Immature natural killer cell (primary cell): ENCODE measurements at regions not wholly inside any gene's neighbourhood (a gene's known extent, or its start where the extent isn't known, plus 50 kb on each side); places are given as distances from the start of the nearest gene placed in this dataset.
"Not testable (repeated sequence)": the region's sequence is repeated elsewhere in the genome, so short reads cannot be mapped to it uniquely, and the experiment has no call there.

Source experiments
- DNase-seq, 3 donors: peaks; one replicate each; pipeline ENCODE4 v3.0.0; 2022; ENCODE audit warnings: mixed read lengths in 1 of 3
- H3K27ac Mint-ChIP-seq, 6 donors: one replicate each; pipeline ENCODE4 v1.8.0; 2020; ENCODE audit warnings: mixed read lengths in 6 of 6, mild to moderate bottlenecking in 5 of 6, inconsistent platforms in 4 of 6, moderate library complexity in 3 of 6
- H3K27me3 Mint-ChIP-seq, 3 donors: one replicate each; pipeline ENCODE4 v1.8.0; 2020 to 2021; ENCODE audit warnings: low read depth in 3 of 3, mild to moderate bottlenecking in 3 of 3, mixed read lengths in 3 of 3, moderate library complexity in 3 of 3, inconsistent platforms in 1 of 3
- H3K36me3 Mint-ChIP-seq, 3 donors: one replicate each; pipeline ENCODE4 v1.8.0; 2020; ENCODE audit warnings: mixed read lengths in 3 of 3, inconsistent platforms in 2 of 3, mild to moderate bottlenecking in 2 of 3
- H3K4me1 Mint-ChIP-seq, 2 donors: one replicate each; pipeline ENCODE4 v1.8.0; 2020; ENCODE audit warnings: inconsistent platforms in 2 of 2, mild to moderate bottlenecking in 2 of 2, mixed read lengths in 2 of 2, moderate library complexity in 1 of 2
- H3K4me3 Mint-ChIP-seq, 5 donors: one replicate each; pipeline ENCODE4 v1.8.0; 2020; ENCODE audit warnings: mild to moderate bottlenecking in 5 of 5, mixed read lengths in 5 of 5, inconsistent platforms in 3 of 5, moderate library complexity in 3 of 5
- H3K9me3 Mint-ChIP-seq, 6 donors: one replicate each; pipeline ENCODE4 v1.8.0; 2020; ENCODE audit warnings: mild to moderate bottlenecking in 6 of 6, mixed read lengths in 6 of 6, inconsistent platforms in 4 of 6, moderate library complexity in 3 of 6

- H3K36me3 Mint-ChIP-seq: no peaks in the 10 kb centered on the region
- H3K27me3 Mint-ChIP-seq: peaks cover 0 to 4% (median 4%) of the 10 kb centered on the region in 3 donors
- peaks cover 0 to 5% (median 0%) of the 10 kb centered on the region in 6 donors for H3K9me3 Mint-ChIP-seq
- H3K27ac Mint-ChIP-seq: no peak overlapping the region
- no peak overlapping the region for H3K4me3 Mint-ChIP-seq
- no peak for DNase-seq
- H3K4me1 Mint-ChIP-seq: no peaks in the 10 kb centered on the region
Observed at GRCh38 chr2:33719067-33719466, 120.0 kb upstream of the FAM98A start.

GRCh38 chr2:33712674-33713073, 113.6 kb upstream of the FAM98A start:
- Mint-ChIP-seq H3K36me3 (no peaks in the 10 kb centered on the region), H3K27ac (no peak overlapping the region), H3K9me3 (peaks cover 0 to 5% (median 0%) of the 10 kb centered on the region in 6 donors), H3K4me3 (no peak overlapping the region), H3K27me3 (peaks cover 0 to 3% (median 0%) of the 10 kb centered on the region in 3 donors), H3K4me1 (no peaks in the 10 kb centered on the region)
- no peak for DNase-seq

GRCh38 chr2:33709951-33710350, 110.9 kb upstream of the FAM98A start:
- Mint-ChIP-seq H3K36me3 (no peaks in the 10 kb centered on the region), H3K4me3 (no peak overlapping the region), H3K4me1 (no peaks in the 10 kb centered on the region), H3K27me3 (peaks cover 0 to 2% (median 0%) of the 10 kb centered on the region in 3 donors), H3K27ac (peak overlapping the region in 1 of 6 donors; percentile 26), H3K9me3 (peaks cover 0 to 4% (median 0%) of the 10 kb centered on the region in 6 donors)
- no peak for DNase-seq

- H3K9me3 Mint-ChIP-seq: peaks cover 0 to 3% (median 0%) of the 10 kb centered on the region in 6 donors
- no peaks in the 10 kb centered on the region for H3K36me3 Mint-ChIP-seq
- H3K27me3 Mint-ChIP-seq: peaks cover 0 to 4% (median 0%) of the 10 kb centered on the region in 3 donors
- H3K4me3 Mint-ChIP-seq: no peak overlapping the region
- no peaks in the 10 kb centered on the region for H3K4me1 Mint-ChIP-seq
- DNase-seq: no peak
- no peak overlapping the region for H3K27ac Mint-ChIP-seq
Observed at GRCh38 chr2:33707312-33707711, 108.2 kb upstream of the FAM98A start.

GRCh38 chr2:33706410-33706809, 107.3 kb upstream of the FAM98A start:
- Mint-ChIP-seq H3K27me3 (peaks cover 0 to 5% (median 0%) of the 10 kb centered on the region in 3 donors), H3K36me3 (no peaks in the 10 kb centered on the region), H3K27ac (no peak overlapping the region), H3K4me1 (no peaks in the 10 kb centered on the region), H3K4me3 (no peak overlapping the region), H3K9me3 (peaks cover 0 to 3% (median 0%) of the 10 kb centered on the region in 6 donors)
- DNase-seq: no peak

- no peak for DNase-seq
- H3K9me3 Mint-ChIP-seq: peaks cover 0 to 3% (median 0%) of the 10 kb centered on the region in 6 donors
- H3K4me1 Mint-ChIP-seq: no peaks in the 10 kb centered on the region
- no peaks in the 10 kb centered on the region for H3K36me3 Mint-ChIP-seq
- H3K4me3 Mint-ChIP-seq: no peak overlapping the region
- peaks cover 0 to 5% (median 0%) of the 10 kb centered on the region in 3 donors for H3K27me3 Mint-ChIP-seq
- no peak overlapping the region for H3K27ac Mint-ChIP-seq
Observed at GRCh38 chr2:33704406-33704855, 105.3 kb upstream of the FAM98A start.

- no peaks in the 10 kb centered on the region for H3K4me1 Mint-ChIP-seq
- peaks cover 2 to 8% (median 3%) of the 10 kb centered on the region in 3 donors for H3K27me3 Mint-ChIP-seq
- H3K4me3 Mint-ChIP-seq: no peak overlapping the region
- no peak for DNase-seq
- H3K36me3 Mint-ChIP-seq: no peaks in the 10 kb centered on the region
- H3K27ac Mint-ChIP-seq: no peak overlapping the region
- peaks cover 2 to 27% (median 7%) of the 10 kb centered on the region in 6 donors for H3K9me3 Mint-ChIP-seq
Observed at GRCh38 chr2:33696234-33696633, 97.1 kb upstream of the FAM98A start.

GRCh38 chr2:33694904-33695303, 95.8 kb upstream of the FAM98A start:
- Mint-ChIP-seq H3K9me3 (peaks cover 7 to 37% (median 19%) of the 10 kb centered on the region in 6 donors), H3K4me3 (no peak overlapping the region), H3K4me1 (no peaks in the 10 kb centered on the region), H3K27ac (no peak overlapping the region), H3K27me3 (peaks cover 3 to 8% (median 4%) of the 10 kb centered on the region in 3 donors), H3K36me3 (peaks cover 0 to 3% (median 0%) of the 10 kb centered on the region in 3 donors)
- no peak for DNase-seq

GRCh38 chr2:33690686-33691085, 91.6 kb upstream of the FAM98A start:
- DNase-seq, H3K36me3 Mint-ChIP-seq, H3K4me1 Mint-ChIP-seq, H3K27ac Mint-ChIP-seq, H3K4me3 Mint-ChIP-seq, H3K27me3 Mint-ChIP-seq: not testable (repeated sequence)
- peaks cover 10 to 62% (median 33%) of the 10 kb centered on the region in 6 donors for H3K9me3 Mint-ChIP-seq

- DNase-seq: no peak
- Mint-ChIP-seq H3K27me3 (peaks cover 0 to 2% (median 2%) of the 10 kb centered on the region in 3 donors), H3K27ac (no peak overlapping the region), H3K4me3 (no peak overlapping the region), H3K4me1 (no peaks in the 10 kb centered on the region), H3K9me3 (peaks cover 0 to 9% (median 3%) of the 10 kb centered on the region in 6 donors), H3K36me3 (peaks cover 0 to 3% (median 0%) of the 10 kb centered on the region in 3 donors)
Observed at GRCh38 chr2:33681364-33681757, 82.3 kb upstream of the FAM98A start.

- Mint-ChIP-seq H3K27ac (no peak overlapping the region), H3K36me3 (peaks cover 0 to 3% (median 0%) of the 10 kb centered on the region in 3 donors), H3K4me1 (no peaks in the 10 kb centered on the region), H3K27me3 (peaks cover 0 to 2% (median 2%) of the 10 kb centered on the region in 3 donors), H3K4me3 (no peak overlapping the region), H3K9me3 (peaks cover 0 to 9% (median 3%) of the 10 kb centered on the region in 6 donors)
- no peak for DNase-seq
Observed at GRCh38 chr2:33680644-33681363, 81.7 kb upstream of the FAM98A start.

- H3K4me1 Mint-ChIP-seq: no peaks in the 10 kb centered on the region
- no peak overlapping the region for H3K27ac Mint-ChIP-seq
- no peak overlapping the region for H3K4me3 Mint-ChIP-seq
- DNase-seq: no peak
- H3K9me3 Mint-ChIP-seq: peaks cover 0 to 3% (median 0%) of the 10 kb centered on the region in 6 donors
- H3K36me3 Mint-ChIP-seq: no peaks in the 10 kb centered on the region
- peaks cover 0 to 2% (median 2%) of the 10 kb centered on the region in 3 donors for H3K27me3 Mint-ChIP-seq
Observed at GRCh38 chr2:33678436-33678835, 79.3 kb upstream of the FAM98A start.

GRCh38 chr2:33673937-33674336, 74.8 kb upstream of the FAM98A start:
- Mint-ChIP-seq H3K4me1 (no peaks in the 10 kb centered on the region), H3K9me3 (peaks cover 0 to 3% (median 0%) of the 10 kb centered on the region in 6 donors), H3K27ac (no peak overlapping the region), H3K27me3 (peaks cover 0 to 4% (median 2%) of the 10 kb centered on the region in 3 donors), H3K4me3 (no peak overlapping the region), H3K36me3 (no peaks in the 10 kb centered on the region)
- no peak for DNase-seq

GRCh38 chr2:33672896-33673295, 73.8 kb upstream of the FAM98A start:
- DNase-seq: no peak
- peaks cover 0 to 2% (median 0%) of the 10 kb centered on the region in 3 donors for H3K27me3 Mint-ChIP-seq
- no peaks in the 10 kb centered on the region for H3K4me1 Mint-ChIP-seq
- H3K36me3 Mint-ChIP-seq: no peaks in the 10 kb centered on the region
- no peak overlapping the region for H3K27ac Mint-ChIP-seq
- no peaks in the 10 kb centered on the region for H3K9me3 Mint-ChIP-seq
- no peak overlapping the region for H3K4me3 Mint-ChIP-seq
